Glutamatergic neuron (in vitro differentiated cells): ENCODE measurements at regions not wholly inside any gene's neighbourhood (a gene's known extent, or its start where the extent isn't known, plus 50 kb on each side); places are given as distances from the start of the nearest gene placed in this dataset.

Experiments
- DNase-seq: peaks from one replicate; pipeline ENCODE4 v3.0.0; 2022
- H3K27ac Mint-ChIP-seq: one replicate; pipeline ENCODE4 v1.8.0; 2020; ENCODE audit warnings: mild to moderate bottlenecking, mixed read lengths, inconsistent platforms; ENCODE audit not compliant: unreplicated experiment
- H3K27me3 Mint-ChIP-seq: one replicate; pipeline ENCODE4 v1.8.0; 2020; ENCODE audit warnings: mild to moderate bottlenecking, moderate library complexity, mixed read lengths, inconsistent platforms; ENCODE audit not compliant: unreplicated experiment
- H3K36me3 Mint-ChIP-seq: one replicate; pipeline ENCODE4 v1.8.0; 2020; ENCODE audit warnings: mild to moderate bottlenecking, mixed read lengths, inconsistent platforms; ENCODE audit not compliant: unreplicated experiment
- H3K4me1 Mint-ChIP-seq: one replicate; pipeline ENCODE4 v1.8.0; 2020; ENCODE audit warnings: mild to moderate bottlenecking, low read depth, mixed read lengths, inconsistent platforms; ENCODE audit not compliant: unreplicated experiment
- H3K4me3 Mint-ChIP-seq: one replicate; pipeline ENCODE4 v1.8.0; 2020; ENCODE audit warnings: mild to moderate bottlenecking, mixed read lengths, inconsistent platforms; ENCODE audit not compliant: unreplicated experiment
- H3K9me3 Mint-ChIP-seq: one replicate; pipeline ENCODE4 v1.8.0; 2020; ENCODE audit warnings: mild to moderate bottlenecking, moderate library complexity, mixed read lengths, inconsistent platforms; ENCODE audit not compliant: unreplicated experiment
- CTCF ChIP-seq: fragments of 200-600 bp; sonication (generic); IDR thresholded peaks from one replicate; pipeline ENCODE4 v1.5.0; 2021; ENCODE audit not compliant: partially characterized antibody, unreplicated experiment

- Mint-ChIP-seq H3K36me3 (no peaks in the 10 kb centered on the region), H3K9me3 (no peaks in the 10 kb centered on the region), H3K27ac (no peak overlapping the region), H3K27me3 (peaks cover 3% of the 10 kb centered on the region), H3K4me3 (no peak overlapping the region), H3K4me1 (no peaks in the 10 kb centered on the region)
- no peak for DNase-seq
- TF ChIP-seq CTCF = no peak
Measured at GRCh38 chr12:43127886-43128549, 424.0 kb downstream of the ADAMTS20 start.

GRCh38 chr12:43126652-43127375, 425.2 kb downstream of the ADAMTS20 start:
- H3K4me1 Mint-ChIP-seq = no peaks in the 10 kb centered on the region
- H3K27ac Mint-ChIP-seq = no peak overlapping the region
- peaks cover 3% of the 10 kb centered on the region for H3K27me3 Mint-ChIP-seq
- no peaks in the 10 kb centered on the region for H3K36me3 Mint-ChIP-seq
- no peak for TF ChIP-seq CTCF
- no peak for DNase-seq
- no peak overlapping the region for H3K4me3 Mint-ChIP-seq
- no peaks in the 10 kb centered on the region for H3K9me3 Mint-ChIP-seq

GRCh38 chr12:43123461-43123860, 428.5 kb downstream of the ADAMTS20 start:
- Mint-ChIP-seq H3K36me3 (no peaks in the 10 kb centered on the region), H3K27ac (no peak overlapping the region), H3K4me3 (no peak overlapping the region), H3K9me3 (no peaks in the 10 kb centered on the region), H3K27me3 (no peaks in the 10 kb centered on the region), H3K4me1 (no peaks in the 10 kb centered on the region)
- no peak for DNase-seq
- no peak for TF ChIP-seq CTCF

- Mint-ChIP-seq H3K4me1 (no peaks in the 10 kb centered on the region), H3K27ac (no peak overlapping the region), H3K36me3 (no peaks in the 10 kb centered on the region), H3K27me3 (no peaks in the 10 kb centered on the region), H3K9me3 (no peaks in the 10 kb centered on the region), H3K4me3 (no peak overlapping the region)
- DNase-seq = no peak
- no peak for TF ChIP-seq CTCF
Measured at GRCh38 chr12:43120150-43120549, 431.9 kb downstream of the ADAMTS20 start.

- Mint-ChIP-seq H3K27me3 (no peaks in the 10 kb centered on the region), H3K9me3 (no peaks in the 10 kb centered on the region), H3K27ac (no peak overlapping the region), H3K36me3 (no peaks in the 10 kb centered on the region), H3K4me1 (no peaks in the 10 kb centered on the region), H3K4me3 (no peak overlapping the region)
- no peak for DNase-seq
- TF ChIP-seq CTCF = no peak
Measured at GRCh38 chr12:43118881-43119280, 433.1 kb downstream of the ADAMTS20 start.
